GM18867 (cell line): ENCODE measurements at regions not wholly inside any gene's neighbourhood (a gene's known extent, or its start where the extent isn't known, plus 50 kb on each side); places are given as distances from the start of the nearest gene placed in this dataset.
A peak's percentile ranks its signal among the peaks of the same experiment; 100 is the strongest.
"Not testable (repeated sequence)": the region's sequence is repeated elsewhere in the genome, so short reads cannot be mapped to it uniquely, and the experiment has no call there.

Experiments
- ATAC-seq: cut with Tn5 transposase; IDR thresholded peaks from one replicate; pipeline ENCODE4 v1.9.1; 2021; ENCODE audit warnings: mild to moderate bottlenecking, moderate library complexity; ENCODE audit not compliant: unreplicated experiment

GRCh38 chr6:50959081-50959641 lies 140.5 kb downstream of the TFAP2B start:
- no peak for ATAC-seq

- ATAC-seq: no peak
Observed at GRCh38 chr6:50961611-50962010, 142.9 kb downstream of the TFAP2B start.

GRCh38 chr6:50962213-50962759 lies 143.6 kb downstream of the TFAP2B start:
- no peak for ATAC-seq

- no peak for ATAC-seq
Observed at GRCh38 chr6:50963952-50964351, 145.3 kb downstream of the TFAP2B start.

GRCh38 chr6:50965495-50965894 lies 146.8 kb downstream of the TFAP2B start:
- ATAC-seq: no peak

GRCh38 chr6:50966532-50966931 lies 147.9 kb downstream of the TFAP2B start:
- ATAC-seq: peak; percentile 97

GRCh38 chr6:50966986-50967385 lies 148.3 kb downstream of the TFAP2B start:
- ATAC-seq: no peak

GRCh38 chr6:50968246-50968645 lies 149.6 kb downstream of the TFAP2B start:
- not testable (repeated sequence) for ATAC-seq

GRCh38 chr6:50970908-50971307 lies 152.2 kb downstream of the TFAP2B start:
- ATAC-seq: no peak

GRCh38 chr6:50973464-50973863 lies 154.8 kb downstream of the TFAP2B start:
- no peak for ATAC-seq

- ATAC-seq: no peak
Observed at GRCh38 chr6:50974319-50974718, 155.6 kb downstream of the TFAP2B start.

GRCh38 chr6:50975216-50975615 lies 156.5 kb downstream of the TFAP2B start:
- ATAC-seq: no peak

GRCh38 chr6:50976907-50977306 lies 158.2 kb downstream of the TFAP2B start:
- no peak for ATAC-seq

- no peak for ATAC-seq
Observed at GRCh38 chr6:50977796-50978195, 159.1 kb downstream of the TFAP2B start.

GRCh38 chr6:50978380-50979170 lies 159.9 kb downstream of the TFAP2B start:
- no peak for ATAC-seq

- ATAC-seq: no peak
Observed at GRCh38 chr6:50979171-50979525, 160.5 kb downstream of the TFAP2B start.

GRCh38 chr6:50984135-50984534 lies 165.5 kb downstream of the TFAP2B start:
- ATAC-seq: no peak

GRCh38 chr6:50986319-50986718 lies 167.6 kb downstream of the TFAP2B start:
- ATAC-seq: no peak

- ATAC-seq: no peak
Observed at GRCh38 chr6:50989123-50989522, 170.5 kb downstream of the TFAP2B start.

- no peak for ATAC-seq
Observed at GRCh38 chr6:50990750-50991446, 172.2 kb downstream of the TFAP2B start.

- no peak for ATAC-seq
Observed at GRCh38 chr6:50992232-50992631, 173.6 kb downstream of the TFAP2B start.
